ENCODE measurements at regions not wholly inside any gene's neighbourhood (a gene's known extent, or its start where the extent isn't known, plus 50 kb on each side); places are given as distances from the start of the nearest gene placed in this dataset.

DNA sequence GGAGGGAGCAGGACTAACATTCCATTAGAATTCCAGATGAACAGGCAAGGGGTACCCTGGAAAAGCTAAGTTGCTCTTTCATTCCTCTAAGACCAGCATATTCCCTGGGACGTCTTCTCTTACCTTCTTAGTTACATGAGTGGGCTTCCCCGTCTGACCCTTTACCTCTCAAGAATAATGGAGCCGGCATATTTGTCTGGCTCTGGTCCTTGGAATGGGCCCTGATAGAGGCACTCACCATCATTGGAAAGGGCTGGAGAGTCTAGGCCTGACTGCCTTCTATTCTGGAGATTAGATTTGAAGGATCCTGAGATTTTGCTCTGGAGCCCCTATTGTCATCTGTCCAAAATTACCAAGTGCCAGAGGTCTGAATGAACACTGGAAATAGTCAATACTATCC is 347.5 kb downstream of the MYCN start:
- peaks cover 0 to 19% (median 0%) of the 10 kb centered on the region in 4 donors for H3K27me3 ChIP-seq
- H3K4me3 ChIP-seq, result no peak overlapping the region
- intact Hi-C loops (cut with DNase I), result loop anchor here (10.0 kb wide), 1 partner anchor 343 kb away; the partner anchor contains the start of gene MYCN
- TF ChIP-seq POLR2A (IDR thresholded peaks at IDR 0.05), result no peak
- TF ChIP-seq, protein P1, sequence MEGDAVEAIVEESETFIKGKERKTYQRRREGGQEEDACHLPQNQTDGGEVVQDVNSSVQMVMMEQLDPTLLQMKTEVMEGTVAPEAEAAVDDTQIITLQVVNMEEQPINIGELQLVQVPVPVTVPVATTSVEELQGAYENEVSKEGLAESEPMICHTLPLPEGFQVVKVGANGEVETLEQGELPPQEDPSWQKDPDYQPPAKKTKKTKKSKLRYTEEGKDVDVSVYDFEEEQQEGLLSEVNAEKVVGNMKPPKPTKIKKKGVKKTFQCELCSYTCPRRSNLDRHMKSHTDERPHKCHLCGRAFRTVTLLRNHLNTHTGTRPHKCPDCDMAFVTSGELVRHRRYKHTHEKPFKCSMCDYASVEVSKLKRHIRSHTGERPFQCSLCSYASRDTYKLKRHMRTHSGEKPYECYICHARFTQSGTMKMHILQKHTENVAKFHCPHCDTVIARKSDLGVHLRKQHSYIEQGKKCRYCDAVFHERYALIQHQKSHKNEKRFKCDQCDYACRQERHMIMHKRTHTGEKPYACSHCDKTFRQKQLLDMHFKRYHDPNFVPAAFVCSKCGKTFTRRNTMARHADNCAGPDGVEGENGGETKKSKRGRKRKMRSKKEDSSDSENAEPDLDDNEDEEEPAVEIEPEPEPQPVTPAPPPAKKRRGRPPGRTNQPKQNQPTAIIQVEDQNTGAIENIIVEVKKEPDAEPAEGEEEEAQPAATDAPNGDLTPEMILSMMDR (IDR thresholded peaks at IDR 0.05), result no peak
- H3K4me1 ChIP-seq, result no peaks in the 10 kb centered on the region
- DNase-seq, result no peak
- H3K27ac ChIP-seq, result no peak overlapping the region
- no peaks in the 10 kb centered on the region for H3K9me3 ChIP-seq
- no peaks in the 10 kb centered on the region for H3K36me3 ChIP-seq
- WGBS, 2 donors, result 70 to 94% methylated on average over 3 of the region's 3 CpGs

DNA sequence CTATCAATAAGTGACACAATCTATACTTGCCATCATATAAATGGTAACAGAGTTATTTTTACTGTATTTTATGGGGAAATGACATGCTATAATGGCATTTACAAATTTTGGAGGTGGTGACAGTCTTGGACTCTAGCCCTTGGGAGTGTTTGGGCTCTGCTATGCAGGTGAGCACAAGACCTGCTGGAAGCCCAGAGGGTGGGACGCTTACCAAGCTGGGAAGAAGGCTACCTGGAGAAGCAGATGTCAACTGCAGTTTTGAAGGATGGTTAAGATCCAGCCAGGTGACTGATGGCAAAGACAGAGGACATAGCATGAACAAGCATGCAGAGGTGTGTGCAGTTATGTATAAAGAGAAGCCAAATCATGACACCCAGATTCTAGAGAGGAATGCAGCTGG is 346.9 kb downstream of the MYCN start:
- Histone ChIP-seq H3K36me3 (no peaks in the 10 kb centered on the region), H3K4me1 (no peaks in the 10 kb centered on the region), H3K27me3 (peaks cover 0 to 19% (median 0%) of the 10 kb centered on the region in 4 donors), H3K9me3 (no peaks in the 10 kb centered on the region), H3K4me3 (no peak overlapping the region), H3K27ac (no peak overlapping the region)
- TF ChIP-seq POLR2A (IDR thresholded peaks at IDR 0.05), result no peak
- intact Hi-C loops (cut with DNase I), result loop anchor here (10.0 kb wide), 1 partner anchor 342 kb away; the partner anchor contains the start of gene MYCN
- 45 to 64% methylated on average over 1 of the region's 1 CpG for WGBS, 2 donors
- no peak for DNase-seq

DNA sequence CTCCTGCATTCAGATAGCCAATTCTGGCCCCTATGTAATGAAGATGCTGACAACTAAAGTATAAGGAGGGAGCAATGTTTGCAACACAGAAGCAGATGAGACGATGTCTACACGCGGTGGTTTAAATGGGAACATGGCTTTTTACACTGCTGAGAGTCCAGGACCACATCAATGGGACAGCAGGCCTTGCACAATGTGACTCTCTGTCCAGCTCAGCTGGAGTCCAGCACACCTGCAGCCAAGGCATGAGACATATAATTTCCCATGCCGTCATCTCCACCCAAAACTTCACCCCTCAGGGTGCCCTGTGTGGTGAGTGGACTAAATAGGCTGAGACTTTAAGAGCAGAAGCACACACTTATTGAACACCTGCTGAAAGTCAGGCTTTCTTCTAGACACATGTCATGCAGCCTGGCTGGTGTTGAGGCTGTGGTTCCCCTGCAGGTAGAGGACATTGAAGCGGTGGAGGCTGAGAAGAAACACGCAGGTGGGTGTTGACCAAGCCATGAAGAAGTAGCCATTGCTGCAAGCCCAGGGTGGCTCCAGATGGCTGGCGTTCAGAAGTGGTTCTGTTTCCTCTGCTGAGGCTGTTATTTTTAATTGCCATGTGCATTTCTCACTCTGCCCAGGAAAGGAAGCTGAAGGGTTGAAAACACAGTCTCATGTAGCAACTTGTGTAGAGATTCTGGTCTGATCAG is 345.6 kb downstream of the MYCN start:
- no peaks in the 10 kb centered on the region for H3K36me3 ChIP-seq
- intact Hi-C loops (cut with DNase I), result loop anchor here (10.0 kb wide), 1 partner anchor 341 kb away; the partner anchor contains the start of gene MYCN
- peaks cover 0 to 4% (median 0%) of the 10 kb centered on the region in 3 donors for H3K4me1 ChIP-seq
- no peak for TF ChIP-seq POLR2A (IDR thresholded peaks at IDR 0.05)
- TF ChIP-seq, protein P1 (IDR thresholded peaks at IDR 0.05), result no peak
- no peaks in the 10 kb centered on the region for H3K9me3 ChIP-seq
- no peak for DNase-seq
- WGBS, 2 donors, result 60 to 62% methylated on average over 6 to 7 of the region's 7 CpGs
- no peak overlapping the region for H3K27ac ChIP-seq
- peaks cover 0 to 7% (median 0%) of the 10 kb centered on the region in 4 donors for H3K27me3 ChIP-seq
- H3K4me3 ChIP-seq, result no peak overlapping the region

DNA sequence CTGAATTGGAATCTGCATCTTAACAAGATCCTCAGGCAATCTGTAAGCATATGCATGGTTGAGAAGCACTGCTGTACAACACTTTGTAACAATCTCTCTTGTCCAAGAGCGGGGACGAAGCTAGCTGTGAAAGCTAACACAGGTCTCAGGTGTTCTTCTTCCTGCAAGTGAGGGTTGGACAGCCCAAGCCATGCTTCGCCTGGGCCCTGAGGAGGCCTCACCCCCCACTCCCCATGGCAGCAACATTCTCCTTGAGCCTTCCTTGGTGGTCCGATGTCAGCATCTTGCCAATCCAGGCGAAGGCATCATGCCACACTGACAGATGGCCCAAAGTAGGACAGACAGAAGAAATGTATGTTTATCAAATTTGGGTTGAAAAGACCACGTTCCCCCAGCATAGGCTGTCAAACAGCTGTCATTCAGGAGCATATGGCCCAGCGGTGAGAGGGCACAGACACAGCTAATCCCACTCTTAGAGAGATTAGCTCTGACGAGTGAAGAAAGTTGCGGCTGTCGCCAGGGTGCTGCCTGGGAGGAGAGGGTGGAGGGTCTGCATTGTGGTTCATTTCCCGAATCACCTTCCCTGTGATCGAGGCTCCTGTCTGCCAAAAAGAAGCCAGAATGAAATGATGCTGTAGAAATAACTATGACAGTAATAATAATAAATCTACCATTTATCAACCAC is 344.7 kb downstream of the MYCN start:
- peaks cover 0 to 4% (median 0%) of the 10 kb centered on the region in 3 donors for H3K4me1 ChIP-seq
- no peak overlapping the region for H3K27ac ChIP-seq
- no peaks in the 10 kb centered on the region for H3K9me3 ChIP-seq
- H3K36me3 ChIP-seq, result no peaks in the 10 kb centered on the region
- intact Hi-C loops (cut with DNase I), result loop anchor here (10.0 kb wide), 1 partner anchor 340 kb away; the partner anchor contains the start of gene MYCN
- H3K4me3 ChIP-seq, result no peak overlapping the region
- H3K27me3 ChIP-seq, result no peaks in the 10 kb centered on the region
- 76 to 91% methylated on average over 8 to 9 of the region's 12 CpGs for WGBS, 2 donors
- DNase-seq, result no peak
- TF ChIP-seq POLR2A (IDR thresholded peaks at IDR 0.05), result no peak
- TF ChIP-seq, protein P1 (IDR thresholded peaks at IDR 0.05), result no peak

DNA sequence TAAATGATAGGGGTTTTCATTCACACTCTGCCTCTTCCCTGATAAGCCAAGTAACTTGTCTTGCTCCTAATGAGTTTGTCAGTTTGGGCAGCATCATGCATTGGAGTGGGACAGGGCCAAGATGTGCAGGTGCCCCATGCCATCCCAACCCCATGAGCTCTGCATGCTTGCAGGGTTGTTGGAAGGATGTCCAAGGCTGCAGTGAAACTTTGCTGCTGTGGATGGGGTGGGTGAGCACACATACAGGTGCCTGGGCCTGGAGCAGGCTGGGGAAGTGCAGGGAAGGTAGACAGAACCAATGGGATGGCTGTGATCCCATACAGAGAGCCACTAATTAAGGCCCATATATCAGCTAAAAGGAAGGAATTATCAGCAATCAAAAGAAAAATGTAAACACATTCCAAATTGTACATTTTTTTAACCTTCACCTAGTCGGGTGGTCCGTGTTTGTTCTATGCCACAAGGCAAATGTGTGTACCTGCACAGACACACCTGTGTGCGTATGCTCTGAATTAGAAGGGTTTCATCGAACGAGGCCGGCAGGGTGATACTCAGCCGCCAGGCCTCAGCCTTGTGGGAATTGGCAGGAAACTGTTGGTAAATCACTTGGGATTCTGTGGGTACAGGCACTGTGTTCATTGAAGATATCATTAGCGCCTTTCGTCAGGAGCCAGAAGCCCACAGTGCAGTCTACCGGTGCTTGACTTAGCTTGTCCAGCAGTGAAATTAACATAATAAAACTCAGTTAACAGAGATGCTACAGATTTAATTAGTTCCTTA is 342.9 kb downstream of the MYCN start:
- peaks cover 0 to 4% (median 0%) of the 10 kb centered on the region in 3 donors for H3K4me1 ChIP-seq
- no peaks in the 10 kb centered on the region for H3K36me3 ChIP-seq
- no peaks in the 10 kb centered on the region for H3K27me3 ChIP-seq
- WGBS, 2 donors, result 83 to 90% methylated on average over 9 to 10 of the region's 10 CpGs
- TF ChIP-seq, protein P1 (IDR thresholded peaks at IDR 0.05), result no peak
- no peak for TF ChIP-seq POLR2A (IDR thresholded peaks at IDR 0.05)
- intact Hi-C loops (cut with DNase I), result loop anchor here (10.0 kb wide), 1 partner anchor 338 kb away; the partner anchor contains the start of gene MYCN
- no peaks in the 10 kb centered on the region for H3K9me3 ChIP-seq
- no peak overlapping the region for H3K4me3 ChIP-seq
- no peak for DNase-seq
- H3K27ac ChIP-seq, result no peak overlapping the region
